ENCODE measurements at regions not wholly inside any gene's neighbourhood (a gene's known extent, or its start where the extent isn't known, plus 50 kb on each side); places are given as distances from the start of the nearest gene placed in this dataset.

DNA sequence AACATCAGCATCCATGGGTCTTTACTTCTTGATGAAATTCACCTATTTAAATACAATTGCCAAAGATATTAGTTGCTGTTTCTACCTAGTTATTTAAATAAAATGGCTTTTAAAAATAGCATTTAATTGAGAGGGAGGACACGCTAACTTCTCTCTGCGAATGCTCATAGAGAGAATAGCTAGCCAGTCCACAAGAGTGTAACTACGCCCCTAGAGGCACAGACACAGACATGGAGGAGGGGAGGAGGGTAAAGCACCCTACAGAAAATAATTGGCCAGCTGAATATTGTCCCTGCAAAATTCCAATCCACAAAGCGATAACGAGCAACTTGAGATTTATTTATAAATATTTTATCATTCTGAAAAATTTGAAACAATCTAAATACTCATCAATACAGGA is 97.0 kb upstream of the PAPOLG start:
- DNase-seq, result no peak

DNA sequence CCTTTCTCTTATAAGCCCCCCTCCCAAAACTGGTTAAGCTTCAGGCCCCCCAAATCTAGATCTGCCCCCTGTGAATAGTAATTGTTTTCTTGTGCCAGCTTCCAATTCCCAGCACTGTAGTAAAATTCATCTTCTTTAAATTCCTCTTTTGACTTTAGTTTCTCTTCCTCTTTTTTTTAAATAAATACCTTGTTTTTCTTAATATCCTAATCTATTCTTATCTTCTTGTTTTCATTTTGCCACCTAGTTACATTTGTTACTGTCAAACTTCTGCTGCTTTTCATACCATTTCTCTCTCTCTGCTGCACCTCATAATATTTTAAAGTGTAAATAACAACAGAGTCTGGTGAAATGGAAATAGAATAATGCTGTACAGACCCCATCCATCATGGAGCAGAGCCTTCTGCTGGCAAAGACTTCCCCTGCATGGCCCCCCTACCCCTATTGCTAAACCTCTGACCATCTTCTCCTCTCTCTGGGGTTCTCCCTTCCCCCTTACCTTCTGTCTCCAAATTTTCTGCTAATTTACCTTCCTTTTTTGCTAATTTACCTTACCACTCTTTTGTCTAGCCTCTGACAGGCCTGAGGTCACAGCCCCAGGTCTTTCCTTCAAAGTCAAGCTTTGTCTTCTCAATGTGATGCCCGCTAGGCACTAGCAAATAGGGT is 94.9 kb upstream of the PAPOLG start:
- no peak for DNase-seq

DNA sequence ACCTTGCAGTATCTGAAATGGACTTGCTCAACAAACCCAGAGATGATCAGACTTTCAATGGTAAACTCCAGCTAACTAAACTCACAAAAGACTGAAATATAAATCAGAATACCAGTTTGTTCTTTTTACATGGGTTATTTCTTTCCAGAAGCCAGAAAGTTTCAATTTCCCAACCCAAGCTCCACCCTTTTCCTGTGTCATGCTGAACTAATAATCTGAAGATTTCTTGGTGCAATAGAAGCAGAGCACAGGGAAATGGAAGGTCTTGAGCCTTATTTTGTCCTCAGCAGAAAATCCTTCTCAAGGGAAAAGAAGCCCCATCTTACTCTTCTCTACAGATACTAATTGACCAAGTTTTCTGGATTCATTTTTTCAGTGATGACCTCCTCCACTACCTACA is 93.3 kb upstream of the PAPOLG start:
- DNase-seq, result no peak

DNA sequence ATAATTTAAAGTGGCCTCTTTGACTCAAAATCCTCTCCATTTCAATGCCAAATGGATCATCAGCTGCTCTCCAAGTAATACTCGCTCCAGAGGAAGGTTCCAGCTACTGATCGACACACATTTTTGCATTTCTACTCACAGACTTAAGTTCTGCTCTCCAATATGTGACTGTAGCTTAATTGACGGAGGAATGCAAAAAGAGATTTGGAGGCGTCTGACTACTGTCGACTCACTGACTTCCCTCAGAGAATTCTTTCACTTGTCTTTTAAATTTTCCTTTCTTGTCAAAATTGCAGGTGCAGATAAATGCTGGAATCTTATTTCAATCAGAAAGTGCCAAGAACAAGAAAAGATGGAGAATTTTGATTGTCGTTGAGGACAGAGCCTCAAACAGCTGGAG is 84.1 kb upstream of the PAPOLG start:
- no peak for DNase-seq

DNA sequence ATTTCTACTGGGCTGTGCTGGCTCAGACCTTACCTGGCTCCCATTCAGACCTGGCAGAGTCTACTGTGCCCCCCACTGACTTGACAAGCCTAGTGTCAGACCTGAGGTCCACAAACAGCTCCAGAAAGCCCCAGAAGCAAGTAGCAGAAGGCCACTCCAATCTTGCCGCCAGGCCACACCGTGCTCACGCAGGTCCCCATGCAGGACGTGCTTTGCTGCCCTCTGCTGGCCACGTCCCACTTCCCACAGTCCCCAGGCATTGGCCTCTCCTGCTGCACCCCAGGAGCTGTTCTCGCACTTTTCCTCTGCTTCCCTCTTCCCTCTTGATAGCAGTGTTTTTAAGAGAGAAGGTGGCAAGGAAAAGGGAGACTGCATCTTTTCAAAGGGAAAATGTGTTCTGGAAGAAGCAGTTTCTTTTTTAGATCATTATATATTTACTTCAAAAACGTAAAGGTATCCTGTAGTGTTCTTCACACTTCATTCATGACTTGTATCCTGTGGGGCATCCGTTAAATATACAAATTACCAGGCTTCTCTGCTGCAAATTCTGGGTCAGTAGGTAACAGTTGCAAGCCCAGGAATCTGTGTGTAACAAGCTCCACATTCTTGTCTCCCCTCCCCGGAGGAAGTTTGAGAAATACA is 81.4 kb upstream of the PAPOLG start:
- peak; percentile 87 for DNase-seq

DNA sequence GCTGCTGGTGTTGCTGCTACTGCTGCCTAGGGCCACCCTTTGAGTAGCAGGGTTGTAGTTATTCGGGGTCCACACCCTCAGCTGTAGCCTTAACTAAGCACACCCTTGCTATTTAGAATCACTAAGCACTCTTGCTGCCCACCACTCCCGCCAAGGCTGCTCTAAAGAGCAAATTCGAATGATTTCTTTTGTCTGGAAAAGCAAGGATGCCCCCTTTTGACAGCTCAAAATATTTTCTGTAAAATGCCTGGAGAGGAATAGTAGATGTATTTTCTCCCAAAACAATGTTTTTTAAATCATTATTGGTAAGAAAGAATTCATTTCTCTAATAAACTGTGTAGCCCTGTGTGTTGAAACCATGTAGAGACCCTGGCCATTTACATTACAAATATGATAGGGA is 80.8 kb upstream of the PAPOLG start:
- no peak for DNase-seq

DNA sequence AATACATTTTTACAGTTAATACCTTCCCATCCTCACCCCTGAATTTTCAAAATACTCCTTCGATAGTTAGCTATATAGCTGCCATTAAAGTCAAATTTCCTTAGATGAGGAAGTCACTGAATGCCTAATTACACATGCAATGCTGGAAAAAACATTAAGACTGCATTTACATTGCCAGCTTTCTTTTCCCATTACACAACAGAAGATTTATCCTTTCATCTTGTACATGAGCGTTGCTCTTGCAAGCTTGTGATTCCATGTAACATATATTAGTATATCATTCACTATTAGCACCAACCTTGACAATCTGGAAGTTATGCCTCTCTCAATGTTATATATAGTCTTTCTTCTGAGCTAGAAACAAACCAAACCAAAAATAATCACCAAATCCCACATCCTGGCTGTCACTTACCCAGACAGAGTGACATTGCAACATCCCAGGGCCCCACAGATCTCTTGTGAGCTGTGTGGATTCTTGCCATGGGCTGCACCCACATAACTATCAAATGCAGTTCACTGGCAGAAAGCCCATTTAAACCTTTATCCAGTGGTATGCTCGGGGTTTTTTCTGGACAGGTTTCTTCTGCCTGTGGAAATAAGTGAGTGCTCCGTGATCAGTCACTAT is 79.2 kb upstream of the PAPOLG start:
- no peak for DNase-seq

DNA sequence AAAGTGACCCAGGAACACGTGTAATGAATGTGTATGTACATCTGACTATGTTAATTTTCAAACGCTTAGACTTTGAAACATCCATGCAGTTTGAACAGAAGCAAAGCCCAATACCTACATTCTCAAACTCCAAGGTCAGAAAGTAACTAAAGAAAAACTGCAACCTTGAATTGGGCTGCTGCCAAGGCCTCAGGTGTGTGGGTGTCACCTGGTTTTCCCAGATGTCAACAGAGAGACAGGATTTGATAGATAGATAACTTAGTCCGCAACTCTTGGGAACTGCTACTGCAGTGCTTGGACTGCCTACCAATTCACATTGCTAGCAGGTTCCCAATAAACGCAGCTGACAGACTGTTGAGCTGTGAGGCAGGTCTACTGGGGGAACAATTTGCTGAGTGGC is 78.7 kb upstream of the PAPOLG start:
- DNase-seq, result no peak

DNA sequence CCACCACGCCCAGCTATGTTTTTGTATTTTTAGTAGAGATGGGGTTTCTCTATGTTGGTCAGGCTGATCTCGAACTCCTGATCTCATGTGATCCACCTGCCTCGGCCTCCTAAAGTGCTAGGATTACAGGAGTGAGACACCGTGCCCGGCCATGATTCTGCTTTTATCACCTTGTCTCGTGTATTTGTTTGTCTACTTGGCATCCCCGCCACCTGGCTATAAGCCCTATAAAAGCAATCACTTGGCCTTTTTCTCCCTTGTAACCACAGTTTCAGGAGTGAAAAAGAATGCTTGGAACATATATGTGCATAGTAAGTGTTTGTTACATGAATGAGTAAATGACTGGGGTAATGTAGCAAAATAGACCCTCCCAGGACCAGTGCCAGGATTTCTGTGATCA is 77.5 kb upstream of the PAPOLG start:
- no peak for DNase-seq

DNA sequence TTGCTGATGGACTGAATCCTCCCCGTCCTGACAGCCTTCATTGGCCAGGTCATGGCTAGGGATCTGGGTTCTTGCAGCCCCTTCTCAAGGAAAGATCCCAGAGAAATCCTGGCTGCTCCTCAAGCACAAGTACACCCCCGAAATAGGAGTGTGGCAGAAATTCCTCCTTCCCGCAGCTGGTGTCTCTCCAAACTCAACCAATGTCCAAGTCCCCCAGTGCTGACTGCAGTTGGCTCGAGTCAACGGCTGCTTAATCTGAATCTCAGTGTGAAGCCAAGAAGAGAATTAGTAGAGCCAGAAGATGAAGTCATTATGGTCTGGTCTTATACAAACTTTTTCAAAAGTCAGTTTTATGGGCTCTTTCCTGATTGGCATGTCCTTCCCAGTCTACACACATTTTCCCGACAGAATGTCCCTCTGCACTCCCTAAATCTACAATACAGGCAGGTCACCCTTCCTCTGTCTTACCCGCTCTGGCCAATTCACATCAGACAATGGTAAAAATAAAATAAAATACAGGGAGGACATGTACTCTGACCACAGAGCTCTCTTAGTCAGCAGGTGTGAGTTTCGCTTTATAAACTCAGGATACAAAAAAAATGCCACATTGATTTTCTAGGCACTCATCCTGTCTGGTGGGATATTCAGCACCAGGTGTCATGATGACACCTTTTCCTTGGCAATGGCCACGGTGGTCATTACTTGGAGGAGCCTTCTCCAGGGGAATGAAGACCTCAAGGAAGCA is 76.9 kb upstream of the PAPOLG start:
- DNase-seq, result no peak

DNA sequence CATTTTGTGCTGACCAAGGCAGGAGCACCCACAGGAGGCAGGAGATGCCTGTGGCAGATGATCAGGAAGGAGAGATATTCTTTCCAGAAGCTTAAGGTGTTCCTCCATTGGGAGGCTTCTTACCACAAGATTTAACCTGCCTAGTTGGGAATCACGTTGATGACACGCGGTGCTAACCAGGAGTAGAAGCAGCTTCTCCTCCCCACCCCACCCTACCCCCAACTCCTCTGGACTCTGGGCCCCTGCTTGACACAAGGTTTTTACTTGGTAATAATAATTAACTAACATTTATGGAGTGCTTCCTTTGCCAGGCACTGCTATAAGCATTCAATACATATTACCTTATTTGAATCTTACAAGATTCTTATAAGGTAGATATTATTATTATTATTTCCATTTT is 62.5 kb upstream of the PAPOLG start:
- no peak for DNase-seq

DNA sequence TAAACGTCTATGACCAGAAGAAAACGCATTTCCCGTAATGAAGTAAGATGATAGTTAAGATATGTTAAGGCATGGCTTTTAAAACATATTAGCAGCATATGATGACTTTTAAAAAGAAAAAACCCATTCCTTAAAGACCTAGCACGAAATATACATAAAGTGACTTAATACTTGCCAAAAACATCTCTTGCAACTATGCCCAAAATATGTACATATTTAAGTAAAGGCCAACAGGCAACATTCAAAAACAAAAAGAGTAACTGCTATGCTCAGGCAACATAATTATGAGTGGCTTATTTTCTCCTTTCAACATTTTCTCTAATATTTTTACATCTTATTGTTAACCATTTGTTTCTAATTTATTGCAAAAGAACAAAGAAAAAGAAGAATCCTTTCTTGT is 60.3 kb upstream of the PAPOLG start:
- no peak for DNase-seq

DNA sequence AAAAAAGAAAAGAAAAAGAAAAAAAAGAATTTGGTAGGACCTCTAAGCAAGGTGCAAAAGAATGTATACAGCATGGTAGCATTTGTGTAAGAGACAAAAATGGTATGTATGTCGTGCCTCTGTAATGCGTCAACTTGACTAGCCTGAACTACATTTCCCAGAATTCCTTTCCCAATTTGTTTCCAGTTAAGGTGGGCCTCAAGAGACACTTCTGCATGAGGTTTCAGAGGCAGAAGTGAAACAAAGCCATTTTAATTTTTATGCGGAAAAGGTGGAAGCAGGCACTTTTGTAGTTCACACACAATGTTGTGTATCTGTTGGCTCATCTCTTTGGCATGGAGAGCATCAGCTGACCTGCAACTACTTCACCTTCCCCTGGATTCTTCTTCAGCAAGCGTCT is 56.5 kb upstream of the PAPOLG start:
- DNase-seq, result no peak

DNA sequence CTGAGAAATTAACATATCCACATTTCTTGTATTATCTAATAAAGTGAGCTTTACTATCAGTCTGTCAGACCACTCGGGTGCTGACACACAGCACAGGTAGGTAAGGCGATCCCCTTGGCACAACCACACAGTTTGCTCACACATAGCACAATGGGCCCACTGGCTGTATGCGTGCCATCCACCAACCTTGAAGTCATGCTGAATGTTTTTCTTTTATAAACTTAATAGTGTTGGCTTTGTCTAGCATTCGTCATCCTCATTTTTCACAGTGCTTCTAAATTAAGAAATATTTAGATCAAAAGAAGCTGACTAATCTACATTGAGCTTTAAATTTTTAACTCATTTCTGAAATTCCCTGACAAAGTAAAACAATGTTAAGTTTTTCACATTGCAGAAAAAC is 50.0 kb upstream of the PAPOLG start:
- DNase-seq, result no peak
